Fibroblast of peridontal ligament (primary cell): ENCODE measurements at regions not wholly inside any gene's neighbourhood (a gene's known extent, or its start where the extent isn't known, plus 50 kb on each side); places are given as distances from the start of the nearest gene placed in this dataset.
A peak's percentile ranks its signal among the peaks of the same experiment; 100 is the strongest.
"Not testable (repeated sequence)": the region's sequence is repeated elsewhere in the genome, so short reads cannot be mapped to it uniquely, and the experiment has no call there.

Experiments used
- DNase-seq: peaks from one replicate; pipeline ENCODE4 v3.0.0-alpha.2; 2010; ENCODE audit errors: extremely low read depth

DNA sequence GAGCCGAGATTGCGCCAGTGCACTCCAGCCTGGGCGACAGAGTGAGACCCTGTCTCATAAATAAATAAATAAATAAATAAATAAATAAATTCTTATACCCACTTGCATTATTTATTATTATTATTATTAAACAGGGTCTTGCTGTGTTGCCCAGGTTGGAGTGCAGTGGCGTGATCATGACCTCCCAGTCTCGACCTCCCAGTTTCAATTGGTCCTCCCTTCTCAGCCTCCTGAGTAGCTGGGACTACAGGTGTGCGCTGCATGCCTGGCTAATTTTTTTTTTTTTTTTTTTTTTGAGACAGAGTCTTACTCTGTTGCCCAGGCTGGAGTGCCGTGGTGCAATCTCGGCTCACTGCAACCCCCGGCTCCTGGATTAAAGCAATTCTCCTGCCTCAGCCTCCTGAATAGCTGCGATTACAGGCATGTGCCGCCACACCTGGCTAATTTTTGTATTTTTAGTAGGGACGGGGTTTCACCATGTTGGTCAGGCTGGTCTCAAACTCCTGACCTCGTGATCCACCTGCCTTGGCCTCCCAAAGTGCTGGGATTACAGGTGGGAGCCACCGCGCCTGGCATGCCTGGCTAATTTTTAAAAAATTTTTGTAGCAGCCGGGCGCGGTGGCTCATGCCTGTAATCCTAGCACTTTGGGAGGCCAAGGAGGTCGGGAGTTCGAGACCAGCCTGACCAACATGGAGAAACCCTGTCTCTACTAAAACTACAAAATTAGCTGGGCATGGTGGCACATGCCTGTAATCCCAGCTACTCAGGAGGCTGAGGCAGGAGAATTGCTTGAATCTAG, 150.2 kb downstream of the SEC14L1 start:
- DNase-seq, result not testable (repeated sequence)

DNA sequence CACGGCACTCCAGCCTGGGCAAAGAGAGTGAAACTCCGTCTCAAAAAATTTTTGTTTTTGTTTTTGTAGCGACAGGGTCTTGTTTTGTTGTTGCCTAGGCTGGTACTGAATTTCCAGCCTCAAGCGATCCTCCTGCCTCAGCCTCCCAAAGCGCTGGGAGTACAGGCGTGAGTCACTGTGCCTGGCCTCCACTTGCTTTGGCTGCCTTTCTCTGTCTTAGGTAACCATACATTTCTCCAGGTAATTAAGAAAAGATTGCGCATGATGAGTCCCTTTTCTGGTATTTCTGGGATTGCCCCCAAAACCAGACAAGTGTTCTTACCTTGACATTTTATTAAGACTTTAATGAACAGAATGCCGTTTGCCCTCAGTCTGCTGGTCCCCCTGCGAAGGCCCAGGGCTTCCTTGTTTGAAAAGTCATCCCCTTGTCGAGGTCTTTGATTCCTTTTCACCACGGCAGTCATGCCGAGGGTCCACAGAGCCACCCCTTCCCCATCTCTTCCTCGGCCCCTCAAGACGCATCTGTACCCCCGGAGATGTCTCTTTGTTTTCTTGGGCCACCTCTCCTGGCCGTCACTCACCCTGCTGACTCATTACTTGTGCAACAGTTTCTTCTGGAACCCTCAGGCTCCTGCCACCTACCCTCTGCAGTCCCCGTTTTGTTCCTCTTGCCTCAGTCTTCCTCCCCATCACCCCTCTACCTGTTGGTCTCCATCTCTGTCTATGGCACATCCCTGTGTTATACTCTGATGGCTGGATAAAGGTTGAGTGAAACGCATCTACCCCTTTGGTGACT, 151.0 kb downstream of the SEC14L1 start:
- no peak for DNase-seq

DNA sequence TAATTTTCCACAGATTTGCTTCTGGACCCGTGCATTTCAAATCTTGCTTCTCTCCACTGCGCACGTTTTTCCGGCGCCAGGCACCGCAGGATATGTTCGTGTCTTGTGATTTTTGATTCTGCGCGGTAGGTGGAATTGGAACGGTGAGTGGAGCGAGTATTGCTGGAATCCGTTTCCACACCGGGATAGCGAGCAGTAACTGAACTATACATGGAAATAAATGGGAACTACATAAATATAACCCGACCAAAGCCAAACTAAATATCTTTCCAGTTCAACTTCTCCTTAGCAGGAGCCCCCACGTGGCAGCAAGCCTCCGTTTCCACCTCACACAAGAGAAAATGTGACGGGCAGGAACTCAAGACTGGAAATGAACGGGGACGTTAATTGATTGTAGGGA, 154.0 kb downstream of the SEC14L1 start:
- DNase-seq, result no peak

DNA sequence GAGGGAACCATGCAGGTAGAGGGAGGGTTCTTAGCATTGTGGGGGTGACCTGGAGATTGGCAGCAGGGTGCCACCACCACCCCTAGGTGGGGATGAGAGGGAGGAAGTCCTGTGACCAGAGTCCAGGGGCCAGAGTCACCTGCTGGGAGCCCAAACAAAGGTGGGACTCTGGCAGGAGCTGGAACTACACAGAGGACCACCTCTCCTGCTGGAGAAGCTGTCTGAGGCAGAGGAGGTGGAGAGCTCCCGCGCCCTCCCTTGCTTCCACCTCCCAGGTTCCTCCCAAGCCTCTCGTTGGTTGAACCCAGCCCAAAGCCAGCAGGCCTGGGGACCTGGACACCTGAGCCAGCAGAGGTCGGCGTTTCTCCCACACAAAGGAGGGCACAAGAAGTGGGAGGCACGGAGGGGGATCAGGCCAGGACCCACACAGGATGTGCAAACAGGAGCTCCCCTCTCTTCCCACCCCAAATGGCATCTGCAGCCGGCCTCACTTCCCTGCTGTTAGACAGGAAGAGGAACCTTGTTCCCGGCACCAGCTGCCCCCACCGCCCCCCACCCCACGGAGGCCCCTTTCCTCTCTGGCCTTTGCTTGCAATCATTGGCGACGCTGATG, 154.6 kb downstream of the SEC14L1 start:
- DNase-seq, result no peak

DNA sequence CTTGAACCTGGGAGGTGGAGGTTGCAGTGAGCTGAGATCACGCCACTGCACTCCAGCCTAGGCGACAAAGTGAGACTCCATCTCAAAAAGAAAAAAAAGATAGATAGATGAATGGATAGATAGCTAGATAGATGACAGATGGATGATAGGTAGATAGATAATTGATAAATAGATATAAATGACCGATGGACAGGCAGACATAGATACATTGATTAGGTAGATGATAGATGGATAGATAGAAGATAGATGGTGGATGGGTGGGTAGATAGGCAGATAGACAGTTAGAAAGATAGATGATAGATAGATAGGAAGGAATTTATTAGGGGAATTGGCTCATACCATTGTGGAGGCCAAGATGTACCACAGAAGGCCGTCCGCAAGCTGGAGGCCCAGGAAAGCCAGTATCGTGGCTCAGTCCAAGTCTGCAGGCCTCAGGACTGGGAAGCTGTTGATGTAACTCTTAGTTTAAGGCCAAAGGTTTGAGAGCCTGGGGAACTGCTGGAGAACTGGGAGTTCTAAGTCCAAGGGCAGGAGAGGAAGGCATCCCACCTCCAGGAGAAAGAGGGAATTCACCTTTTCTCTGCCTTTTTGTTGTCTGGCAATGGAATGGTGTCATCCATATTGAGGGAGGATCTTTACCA, 156.1 kb downstream of the SEC14L1 start:
- no peak for DNase-seq

DNA sequence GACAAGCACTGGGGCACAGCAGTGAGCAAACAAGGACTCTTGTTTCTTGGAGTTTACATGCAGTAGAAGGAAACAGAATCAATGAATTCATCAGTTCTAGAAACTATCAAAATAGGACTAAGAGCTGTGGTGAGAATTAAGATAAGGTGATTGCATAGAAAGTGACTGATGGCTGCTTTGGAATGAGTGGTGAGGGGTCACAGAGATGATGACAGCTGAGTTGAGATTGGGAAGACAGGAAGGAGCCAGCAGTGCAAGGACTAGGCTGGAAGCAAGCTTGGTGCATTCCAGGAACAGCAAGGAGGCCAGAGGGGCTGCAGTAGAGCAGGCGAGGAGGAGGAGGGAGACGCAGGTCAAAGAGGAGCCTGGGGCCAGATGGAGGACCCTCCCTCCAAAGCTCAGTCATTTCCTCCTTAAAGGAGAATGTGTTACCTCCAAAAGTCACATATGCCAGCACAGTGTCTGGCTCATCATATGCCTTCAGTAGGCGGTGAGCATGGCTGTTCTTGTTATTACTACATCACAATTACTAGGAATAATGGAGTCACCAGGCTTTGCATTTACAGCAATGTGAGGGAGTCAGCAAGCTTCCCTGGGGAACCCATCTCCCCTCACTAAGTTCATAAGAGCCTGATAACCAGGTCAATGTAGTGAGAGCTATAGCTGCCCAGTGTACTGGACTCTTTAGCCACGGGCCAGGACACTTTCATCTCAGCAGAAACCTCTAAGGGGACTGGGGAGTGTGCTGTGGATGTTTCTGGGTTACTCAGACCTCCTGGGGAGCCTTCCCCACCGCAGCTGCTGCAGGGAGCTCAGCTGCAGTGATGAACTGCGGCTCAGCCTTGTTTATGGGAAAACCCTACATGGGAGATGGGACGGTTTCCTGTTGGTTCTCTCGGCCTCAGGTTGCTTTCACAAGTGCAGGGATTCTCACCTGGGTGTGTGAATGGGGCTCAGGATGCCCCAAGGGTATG, 157.2 kb downstream of the SEC14L1 start:
- DNase-seq, result no peak

DNA sequence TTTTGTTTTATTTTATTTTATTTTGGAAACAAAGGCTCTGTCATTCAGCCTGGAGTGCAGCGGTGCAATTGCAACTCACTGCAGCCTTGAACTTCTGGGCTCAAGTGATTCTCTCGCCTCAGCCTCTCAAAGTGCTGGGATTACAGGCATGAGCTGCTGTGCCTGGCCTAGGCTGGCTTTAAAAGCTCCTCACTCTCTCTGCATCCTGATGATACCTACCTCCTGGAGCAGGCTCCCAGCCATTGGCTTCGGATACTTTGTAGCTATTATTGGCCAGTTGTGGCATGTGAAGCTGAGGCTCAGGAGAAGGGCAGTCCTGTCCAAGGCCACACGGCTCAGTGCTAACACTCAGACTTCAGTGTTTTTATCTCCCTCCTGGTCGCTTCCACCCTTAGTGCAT, 158.0 kb downstream of the SEC14L1 start:
- no peak for DNase-seq

DNA sequence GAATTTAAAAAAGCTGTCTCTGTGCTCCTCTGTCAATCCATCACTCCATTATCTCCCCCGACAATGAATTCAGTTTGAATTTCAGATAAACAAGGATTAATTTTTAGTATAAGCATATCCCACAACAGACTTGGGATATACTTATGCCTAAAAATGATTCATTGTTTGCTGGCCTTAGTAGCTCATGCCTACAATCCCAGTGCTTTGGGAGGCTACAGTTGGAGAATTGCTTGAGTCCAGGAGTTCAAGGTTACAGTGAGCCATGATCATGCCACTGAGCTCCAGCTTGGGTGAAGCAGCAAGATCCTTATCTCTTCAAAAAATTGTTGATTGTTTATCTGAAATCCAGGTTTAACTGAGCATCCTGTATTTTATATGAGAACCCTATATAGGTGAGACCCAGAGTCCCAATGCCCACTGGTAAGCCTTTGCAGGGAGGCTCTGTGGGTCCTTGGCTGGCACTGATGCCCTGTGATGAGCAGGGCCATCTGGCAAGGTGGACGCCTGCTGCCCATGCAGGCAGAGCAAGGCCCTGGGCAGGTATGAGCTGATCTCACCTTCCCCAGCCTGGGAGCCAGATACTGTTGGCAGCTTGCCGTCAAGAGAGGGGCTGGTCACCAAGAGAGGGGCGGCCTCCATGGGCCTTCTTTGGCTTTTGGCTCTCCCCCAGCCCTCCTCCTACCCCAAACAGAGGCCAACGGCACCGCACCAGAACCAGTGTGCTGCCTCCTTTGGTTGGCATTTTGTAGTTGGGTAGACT, 158.7 kb downstream of the SEC14L1 start:
- DNase-seq, result no peak

DNA sequence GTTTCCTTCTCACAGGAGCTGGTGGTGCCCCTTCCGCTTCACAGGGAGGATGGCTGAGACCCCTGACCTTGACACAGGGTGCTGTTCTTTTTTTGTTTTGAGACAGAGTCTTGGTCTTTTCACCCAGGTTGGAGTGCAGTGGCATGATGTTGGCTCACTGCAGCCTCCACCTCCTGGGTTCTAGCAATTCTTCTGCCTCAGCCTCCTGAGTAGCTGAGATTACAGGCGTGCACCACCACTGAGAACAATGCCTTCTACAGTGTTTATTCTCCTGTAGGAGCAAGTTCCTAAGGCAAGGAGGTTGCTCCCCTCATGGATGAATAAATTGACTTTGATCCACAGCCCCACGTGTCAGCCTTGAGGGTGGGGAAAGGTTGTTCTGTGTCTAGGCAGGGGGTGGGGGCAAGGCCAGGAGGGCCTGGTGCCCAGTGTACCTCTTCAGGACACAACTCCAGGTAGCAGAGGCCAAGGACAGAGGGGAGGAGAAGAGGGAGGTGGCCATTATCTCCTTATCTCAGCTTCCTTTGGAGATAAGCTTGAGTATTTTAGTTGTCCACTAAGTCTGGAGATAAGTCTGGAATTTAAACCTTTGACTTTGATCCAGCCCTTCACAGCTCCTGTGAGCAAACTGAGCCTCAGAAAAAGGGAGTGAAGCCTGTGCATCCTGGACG, 159.4 kb downstream of the SEC14L1 start:
- DNase-seq, result no peak

DNA sequence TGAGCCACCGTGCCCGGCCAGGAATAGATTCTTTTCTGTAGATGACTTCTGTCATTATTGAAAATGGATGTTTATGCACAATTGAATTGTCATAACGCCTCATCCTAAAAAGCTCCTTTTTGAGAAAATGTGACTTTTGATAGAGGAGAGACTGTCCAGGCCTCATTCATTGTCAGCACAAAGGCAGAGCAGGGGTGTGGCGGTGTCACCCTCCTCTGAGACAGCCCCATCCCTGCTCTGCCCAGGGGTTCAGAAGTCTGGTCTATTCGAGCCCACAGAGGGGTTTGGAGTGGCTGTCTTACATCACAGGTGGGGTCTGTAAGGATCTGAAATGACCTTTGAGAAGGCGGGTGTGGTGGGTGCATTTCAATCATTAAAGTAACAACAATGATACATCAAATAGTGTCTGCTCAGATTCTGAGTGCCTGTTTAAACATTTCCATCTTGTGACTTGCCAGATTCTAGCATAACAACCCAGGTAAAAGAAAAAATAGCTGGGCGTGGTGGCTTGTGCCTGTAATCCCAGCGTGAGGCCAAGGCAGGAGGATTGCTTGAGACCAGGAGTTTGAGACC, 161.0 kb downstream of the SEC14L1 start:
- DNase-seq, result no peak

DNA sequence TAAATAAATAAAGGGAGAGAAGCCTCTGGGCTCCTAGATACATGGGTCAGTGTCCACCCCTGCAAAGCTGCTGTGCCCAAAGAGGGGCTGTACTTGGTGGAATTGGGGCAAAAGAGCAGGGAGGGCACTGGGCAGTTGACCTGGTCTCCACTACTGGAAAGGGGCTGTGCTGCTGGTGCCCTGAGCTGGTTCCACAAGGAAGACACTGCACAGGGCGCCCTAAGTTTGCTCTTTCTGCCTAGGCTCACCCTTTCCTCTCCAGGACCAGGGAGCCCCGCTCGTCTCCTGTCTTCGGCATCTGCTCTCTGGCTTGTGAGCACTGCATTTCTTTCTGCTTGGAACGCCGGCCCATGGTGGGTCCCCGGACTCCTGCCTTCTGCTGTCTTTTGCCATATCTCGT, 161.9 kb downstream of the SEC14L1 start:
- no peak for DNase-seq

DNA sequence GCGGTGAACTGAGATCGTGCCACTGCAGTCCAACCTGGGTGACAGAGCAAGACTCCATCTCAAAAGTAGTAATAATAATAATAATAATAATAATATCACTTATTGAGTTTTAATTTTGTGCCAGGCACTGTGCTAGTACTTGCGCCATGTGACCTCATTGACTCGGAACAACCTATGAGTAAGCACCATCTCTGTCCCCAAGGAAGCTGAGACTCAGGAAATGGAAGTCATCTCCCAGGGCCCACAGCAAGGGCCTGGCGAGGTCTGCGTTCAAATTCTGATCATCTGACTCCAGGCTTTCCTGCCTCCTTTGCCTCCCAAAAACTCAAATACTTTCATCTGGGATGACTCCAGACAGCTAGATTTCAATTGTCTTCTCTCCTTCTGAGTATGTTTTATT, 162.9 kb downstream of the SEC14L1 start:
- peak; percentile 36 for DNase-seq

DNA sequence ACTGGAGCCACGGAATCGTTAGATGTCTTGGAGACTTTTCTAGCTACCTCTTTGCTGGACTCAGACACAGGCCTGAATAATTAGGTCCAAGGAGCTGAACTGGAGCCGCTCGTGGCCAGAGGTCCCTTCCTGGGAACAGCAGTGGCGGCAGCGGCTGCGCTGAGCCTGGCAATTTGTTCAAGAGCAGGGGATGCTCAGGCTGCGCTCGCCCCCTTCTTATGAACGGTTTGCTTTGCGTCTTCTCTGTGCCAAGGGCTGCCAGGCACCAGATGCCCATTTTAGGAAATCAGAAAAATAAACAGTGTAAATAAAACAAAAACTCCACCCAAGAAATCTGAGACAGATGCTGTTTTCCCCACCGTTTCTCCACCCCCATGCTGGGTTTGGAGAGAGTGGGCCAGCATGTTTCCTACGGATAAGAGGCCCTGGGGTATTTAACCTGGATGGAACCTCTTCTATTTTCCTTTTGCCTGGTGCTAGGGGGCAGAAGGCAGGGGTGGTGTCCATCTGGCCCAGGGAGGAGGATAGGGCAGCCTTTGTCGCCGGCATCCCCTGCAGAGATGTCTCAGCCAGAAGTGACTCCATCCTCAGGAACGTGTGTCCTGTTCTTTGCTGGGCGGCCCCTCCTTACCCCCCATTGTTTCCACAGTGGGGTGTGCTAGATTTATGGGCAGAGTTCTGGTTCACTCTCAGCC, 163.4 kb downstream of the SEC14L1 start:
- peak; percentile 27 for DNase-seq

DNA sequence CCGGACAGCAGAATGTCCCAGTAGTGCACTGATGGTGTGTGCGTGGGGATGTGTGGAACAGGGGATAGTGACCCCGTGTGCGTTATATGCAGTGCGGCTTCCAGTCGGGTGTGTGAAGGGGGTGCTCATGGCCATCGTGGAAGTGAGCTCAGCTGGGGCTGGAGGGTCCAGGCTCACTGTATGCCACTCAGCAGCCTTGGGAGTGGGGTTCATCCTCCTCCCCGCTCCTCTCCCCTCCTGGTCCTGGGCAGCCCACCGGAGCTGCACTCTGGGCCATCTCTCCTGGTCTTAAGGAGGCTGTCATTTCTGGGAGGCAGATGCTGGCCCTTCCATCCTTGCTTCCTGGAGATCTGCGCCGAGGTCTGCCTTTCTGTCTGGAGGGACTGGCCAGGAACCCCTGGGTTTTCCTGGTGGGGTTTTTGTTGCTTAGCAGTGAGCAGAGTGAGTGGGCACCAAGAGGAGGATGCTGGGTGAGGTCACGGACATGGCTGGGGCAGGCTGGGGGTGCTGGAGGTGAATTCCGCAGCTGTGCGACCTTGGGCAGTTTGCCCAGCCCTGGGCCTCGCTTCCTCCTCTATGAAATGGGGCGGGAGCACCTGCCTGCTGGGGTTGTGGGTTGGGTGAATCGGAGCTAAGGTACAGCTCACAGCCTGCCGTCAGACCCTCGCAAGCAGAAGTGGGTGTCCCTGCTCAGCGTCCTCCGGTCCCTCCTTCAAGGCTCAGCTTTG, 164.1 kb downstream of the SEC14L1 start:
- no peak for DNase-seq

DNA sequence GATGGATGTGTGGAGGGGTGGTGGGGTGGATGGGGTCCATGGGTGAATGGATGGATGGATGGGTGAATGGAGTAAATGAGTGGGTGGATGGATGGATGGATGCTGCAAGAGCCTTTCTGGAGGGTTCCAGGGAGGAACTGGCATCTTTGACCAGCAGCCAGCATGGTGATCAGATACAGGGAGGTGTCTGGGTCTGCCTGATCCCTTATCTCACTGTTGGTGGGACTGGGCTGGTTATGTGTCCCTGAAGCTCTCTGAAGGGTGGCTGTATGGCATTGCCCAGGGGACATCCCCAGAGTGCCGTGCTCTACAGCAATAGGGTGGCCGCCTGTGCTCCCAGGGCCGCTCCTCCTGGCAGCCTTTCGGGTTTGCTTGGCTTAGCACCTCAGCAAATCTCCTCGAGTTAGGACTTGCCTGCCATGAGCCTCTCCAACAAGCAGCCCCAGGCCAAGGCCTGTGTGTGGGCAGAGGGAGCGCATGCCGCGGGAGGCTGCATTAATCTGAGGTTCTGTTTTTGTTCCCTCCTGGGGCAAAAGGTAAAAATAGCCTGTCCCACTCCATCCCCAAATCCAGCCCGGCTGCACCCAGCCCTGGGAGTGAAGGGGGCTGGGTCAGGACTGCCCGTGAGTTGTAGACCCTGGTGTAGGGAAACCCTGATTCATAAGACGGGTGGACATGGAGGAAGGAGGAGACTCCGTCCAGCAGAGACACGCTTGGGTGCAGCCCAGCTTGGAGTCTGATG, 165.4 kb downstream of the SEC14L1 start:
- DNase-seq, result no peak

DNA sequence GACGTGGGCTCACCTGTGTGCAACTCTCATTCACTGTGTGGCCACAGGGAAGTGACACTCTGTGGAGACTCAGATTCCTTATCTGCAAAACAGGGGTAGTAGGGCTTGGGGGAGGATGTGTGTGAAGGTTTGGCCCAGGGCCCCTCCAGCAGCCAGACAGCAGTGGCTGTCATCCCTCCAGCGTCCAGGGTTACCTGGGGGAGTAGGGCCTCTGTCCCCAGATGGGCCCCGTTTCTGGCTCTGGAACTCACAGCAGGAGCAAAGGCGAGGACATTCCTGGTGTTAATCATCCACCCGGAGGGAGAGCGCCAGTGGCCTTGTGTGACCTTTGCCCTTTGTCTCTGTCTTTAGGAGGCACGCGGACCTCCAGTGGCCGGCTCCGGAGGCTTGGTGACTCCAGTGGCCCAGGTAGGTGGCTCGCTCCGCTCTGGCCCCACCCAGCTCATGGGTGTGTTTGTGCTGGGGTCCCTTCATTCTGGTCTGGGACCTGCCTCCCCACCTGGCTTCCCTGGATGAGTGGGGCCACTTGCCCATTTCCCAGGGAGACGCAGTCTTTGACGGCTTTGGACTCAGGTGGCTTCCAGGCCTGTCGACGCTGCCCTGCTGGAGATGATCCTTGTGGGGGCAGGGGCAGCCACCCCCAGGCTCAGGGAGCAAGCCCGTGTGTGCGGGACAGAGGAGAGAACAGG, 166.2 kb downstream of the SEC14L1 start:
- no peak for DNase-seq
